ENCODE measurements at regions not wholly inside any gene's neighbourhood (a gene's known extent, or its start where the extent isn't known, plus 50 kb on each side); places are given as distances from the start of the nearest gene placed in this dataset.
"Not testable (repeated sequence)": the region's sequence is repeated elsewhere in the genome, so short reads cannot be mapped to it uniquely, and the experiment has no call there.

GRCh38 chr14:83923842-83924241 is 1606.1 kb upstream of the FLRT2 start:
- Mint-ChIP-seq H3K4me3 (no peak overlapping the region), H3K27me3 (no peaks in the 10 kb centered on the region), H3K36me3 (ENCODE audit: low read depth) (no peaks in the 10 kb centered on the region), H3K9me3 (peaks cover 20% of the 10 kb centered on the region), H3K27ac (no peak overlapping the region), H3K4me1 (ENCODE audit: low read depth) (no peaks in the 10 kb centered on the region)

GRCh38 chr14:83924259-83924658 is 1605.7 kb upstream of the FLRT2 start:
- Mint-ChIP-seq H3K4me1 (ENCODE audit: low read depth) (no peaks in the 10 kb centered on the region), H3K4me3 (no peak overlapping the region), H3K36me3 (ENCODE audit: low read depth) (no peaks in the 10 kb centered on the region), H3K9me3 (peaks cover 20% of the 10 kb centered on the region), H3K27ac (no peak overlapping the region), H3K27me3 (no peaks in the 10 kb centered on the region)

DNA sequence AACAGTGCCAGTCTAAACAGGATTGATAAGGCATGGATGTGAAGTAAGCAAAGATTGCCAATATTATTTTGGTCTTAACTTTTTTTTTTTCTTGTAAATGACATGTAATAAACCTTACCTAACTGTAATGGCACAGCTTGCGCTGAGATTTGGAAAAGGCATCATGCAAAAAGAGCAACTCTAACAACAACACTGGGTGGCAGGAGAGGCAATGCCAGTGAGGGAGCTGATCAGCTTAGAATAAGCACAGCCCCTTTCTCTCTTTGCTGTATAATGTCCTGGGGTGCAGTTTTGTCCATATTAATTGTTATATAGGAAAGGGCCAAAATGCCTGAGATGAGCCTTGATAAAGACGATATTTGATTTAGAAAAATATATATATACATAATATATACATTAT is 1589.7 kb upstream of the FLRT2 start:
- Mint-ChIP-seq H3K27me3 (no peaks in the 10 kb centered on the region), H3K9me3 (peaks cover 24% of the 10 kb centered on the region), H3K4me3 (no peak overlapping the region), H3K27ac (no peak overlapping the region), H3K36me3 (ENCODE audit: low read depth) (no peaks in the 10 kb centered on the region), H3K4me1 (ENCODE audit: low read depth) (no peaks in the 10 kb centered on the region)

- Mint-ChIP-seq H3K4me3 (no peak overlapping the region), H3K36me3 (ENCODE audit: low read depth) (no peaks in the 10 kb centered on the region), H3K27ac (no peak overlapping the region), H3K4me1 (ENCODE audit: low read depth) (no peaks in the 10 kb centered on the region), H3K27me3 (no peaks in the 10 kb centered on the region), H3K9me3 (peaks cover 17% of the 10 kb centered on the region)
Observed at GRCh38 chr14:83958359-83958758, 1571.6 kb upstream of the FLRT2 start.

DNA sequence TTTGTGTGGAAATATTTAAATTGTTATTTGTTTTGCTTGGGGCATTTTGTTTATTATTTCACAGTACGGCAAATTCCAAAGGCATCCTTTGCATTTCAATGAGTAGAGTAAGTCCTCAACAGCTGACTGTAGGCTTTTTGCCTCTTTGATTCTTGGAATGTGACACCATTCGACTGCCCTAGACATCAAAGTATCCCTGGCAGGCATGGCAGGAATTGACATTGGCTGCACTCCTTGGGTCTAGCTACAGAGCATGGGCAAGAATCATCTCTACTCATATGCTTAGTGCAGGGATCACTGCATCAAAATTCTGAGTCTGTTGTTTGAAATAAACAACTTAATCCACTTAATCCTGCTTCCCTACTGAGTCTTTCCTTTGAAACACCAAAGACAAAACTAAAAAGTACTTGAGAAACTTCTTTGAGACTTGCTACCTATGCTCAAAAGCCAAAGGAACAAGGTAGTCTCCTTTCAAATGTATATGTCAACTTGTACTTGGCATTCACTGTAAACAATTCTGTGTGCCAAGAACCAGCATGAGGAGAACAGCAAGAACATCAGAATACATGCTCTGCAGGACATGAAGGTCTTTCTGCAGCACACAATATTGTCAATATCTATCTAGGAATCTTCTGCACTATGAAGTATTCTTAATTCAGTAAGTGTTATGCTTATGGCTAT is 1569.0 kb upstream of the FLRT2 start:
- Mint-ChIP-seq H3K4me1 (ENCODE audit: low read depth) (no peaks in the 10 kb centered on the region), H3K36me3 (ENCODE audit: low read depth) (no peaks in the 10 kb centered on the region), H3K4me3 (no peak overlapping the region), H3K9me3 (peaks cover 11% of the 10 kb centered on the region), H3K27ac (no peak overlapping the region), H3K27me3 (no peaks in the 10 kb centered on the region)

DNA sequence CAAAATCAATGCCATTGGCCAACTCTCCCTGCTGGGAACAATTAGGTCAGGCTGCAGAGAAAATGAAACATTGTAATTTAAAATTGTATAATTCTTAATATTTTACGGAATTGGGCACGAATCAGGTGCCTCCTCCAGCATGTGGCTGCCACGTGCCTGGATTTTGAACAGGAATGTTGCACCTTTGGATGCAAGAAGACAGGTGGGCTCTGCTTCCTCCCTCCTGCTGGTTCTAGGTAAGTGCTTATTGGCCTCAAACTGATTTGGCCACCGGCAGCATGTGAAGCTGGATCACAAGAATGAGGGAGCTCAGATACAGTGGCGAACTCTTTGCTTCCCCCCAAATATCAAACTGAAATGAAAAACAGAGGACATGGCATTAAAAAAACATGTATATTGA is 1559.9 kb upstream of the FLRT2 start:
- Mint-ChIP-seq H3K4me3 (no peak overlapping the region), H3K27ac (no peak overlapping the region), H3K36me3 (ENCODE audit: low read depth) (no peaks in the 10 kb centered on the region)

DNA sequence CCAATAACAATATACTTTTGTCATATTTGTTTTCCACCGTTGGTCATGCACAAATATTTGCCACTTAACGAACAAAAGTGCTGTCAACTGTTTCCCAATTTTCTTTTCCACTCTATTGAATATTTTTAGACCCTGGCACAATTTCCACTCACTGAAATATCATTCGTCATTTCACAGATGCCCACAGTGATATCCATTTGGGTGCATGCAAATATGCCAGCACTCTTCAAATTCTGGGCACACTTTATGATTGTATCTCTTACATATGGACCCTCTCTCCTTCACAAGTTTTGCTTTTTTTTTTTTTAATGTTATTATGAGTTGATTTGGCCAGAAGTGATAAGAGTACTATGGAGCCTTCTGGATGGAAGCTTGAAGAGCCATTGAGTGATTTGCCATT is 1557.3 kb upstream of the FLRT2 start:
- Mint-ChIP-seq H3K27me3 (no peaks in the 10 kb centered on the region), H3K4me1 (ENCODE audit: low read depth) (no peaks in the 10 kb centered on the region), H3K9me3 (peaks cover 12% of the 10 kb centered on the region), H3K4me3 (no peak overlapping the region), H3K27ac (no peak overlapping the region), H3K36me3 (ENCODE audit: low read depth) (no peaks in the 10 kb centered on the region)

More for the DNA sequence above, 1559.9 kb upstream of the FLRT2 start:
- no peaks in the 10 kb centered on the region for H3K4me1 Mint-ChIP-seq (ENCODE audit: low read depth)
- H3K27me3 Mint-ChIP-seq: no peaks in the 10 kb centered on the region
- H3K9me3 Mint-ChIP-seq: peaks cover 8% of the 10 kb centered on the region

DNA sequence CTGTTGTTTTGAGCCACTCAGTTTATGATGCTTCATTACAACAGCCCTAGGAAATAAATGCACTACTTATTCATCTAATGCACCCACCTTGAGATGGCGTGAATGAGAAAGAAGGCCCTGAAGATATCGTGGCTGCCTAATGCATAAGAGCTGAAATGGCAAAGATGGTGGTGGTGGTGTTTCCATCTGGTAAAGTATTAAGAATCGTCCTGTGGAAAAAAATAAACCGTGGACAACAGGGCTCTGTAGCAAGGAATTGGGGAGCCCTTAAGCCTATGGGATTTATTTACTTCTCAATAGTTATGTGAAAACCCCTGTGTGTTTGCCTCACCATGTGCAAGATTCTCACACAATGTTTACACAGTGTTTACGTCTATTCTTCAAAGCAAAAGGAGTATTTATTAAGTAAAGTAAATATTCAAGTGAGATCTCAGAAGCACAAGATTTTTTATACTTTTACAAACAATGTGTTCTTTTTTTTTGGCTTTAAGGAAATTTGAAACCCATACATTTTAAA is 1555.2 kb upstream of the FLRT2 start:
- H3K36me3 Mint-ChIP-seq (ENCODE audit: low read depth): no peaks in the 10 kb centered on the region
- no peak overlapping the region for H3K4me3 Mint-ChIP-seq
- H3K27ac Mint-ChIP-seq: no peak overlapping the region
- no peaks in the 10 kb centered on the region for H3K4me1 Mint-ChIP-seq (ENCODE audit: low read depth)
- no peaks in the 10 kb centered on the region for H3K27me3 Mint-ChIP-seq
- peaks cover 10% of the 10 kb centered on the region for H3K9me3 Mint-ChIP-seq

GRCh38 chr14:83975435-83975834 is 1554.5 kb upstream of the FLRT2 start:
- Mint-ChIP-seq H3K4me1 (ENCODE audit: low read depth) (no peaks in the 10 kb centered on the region), H3K27me3 (no peaks in the 10 kb centered on the region), H3K9me3 (peaks cover 11% of the 10 kb centered on the region), H3K4me3 (no peak overlapping the region), H3K27ac (no peak overlapping the region), H3K36me3 (ENCODE audit: low read depth) (no peaks in the 10 kb centered on the region)

DNA sequence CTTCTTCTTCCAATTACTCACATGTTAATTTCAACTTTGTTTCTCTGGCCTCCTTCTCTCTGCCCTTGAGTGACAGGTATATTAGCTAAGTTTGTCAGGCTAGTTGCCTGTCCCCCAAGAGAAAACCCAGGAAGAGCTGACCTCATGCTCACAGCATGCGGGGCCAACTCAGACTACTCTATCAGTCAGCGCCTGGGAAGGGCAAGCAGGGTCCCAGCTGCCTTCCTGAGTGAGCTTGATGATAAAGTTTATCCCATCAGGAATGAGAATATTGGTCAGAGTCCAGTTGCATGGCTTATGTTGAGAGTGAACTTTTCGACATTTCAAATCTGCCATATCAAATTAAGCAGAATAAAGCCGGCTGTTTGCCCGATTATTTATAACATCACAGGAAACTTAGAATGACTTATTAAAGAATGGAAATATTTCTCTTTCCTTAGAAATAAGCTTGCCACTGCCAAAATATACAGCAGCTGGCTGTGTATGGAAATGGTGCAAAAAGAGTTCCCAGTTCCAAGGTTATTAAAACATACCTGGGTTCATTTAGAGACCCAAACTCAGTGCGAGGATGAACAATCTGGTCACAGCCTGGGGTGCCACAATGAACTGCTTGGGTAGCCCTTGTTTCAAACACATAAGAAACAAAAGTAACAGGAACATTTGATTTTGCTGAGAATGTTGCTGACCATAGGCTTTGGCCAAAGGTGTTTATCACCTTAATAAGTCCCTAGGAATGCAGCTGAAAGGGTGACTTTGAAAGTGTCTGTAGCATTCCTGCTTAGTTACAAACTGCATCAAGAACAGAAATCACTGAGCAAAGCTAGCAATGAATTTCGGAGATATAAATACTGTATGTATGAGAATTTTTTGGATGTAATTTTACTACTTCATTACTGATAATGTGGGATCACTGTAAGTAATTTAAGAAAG is 1553.8 kb upstream of the FLRT2 start:
- Mint-ChIP-seq H3K27ac (no peak overlapping the region), H3K36me3 (ENCODE audit: low read depth) (no peaks in the 10 kb centered on the region), H3K4me1 (ENCODE audit: low read depth) (no peaks in the 10 kb centered on the region), H3K27me3 (no peaks in the 10 kb centered on the region), H3K4me3 (no peak overlapping the region), H3K9me3 (peaks cover 10% of the 10 kb centered on the region)

DNA sequence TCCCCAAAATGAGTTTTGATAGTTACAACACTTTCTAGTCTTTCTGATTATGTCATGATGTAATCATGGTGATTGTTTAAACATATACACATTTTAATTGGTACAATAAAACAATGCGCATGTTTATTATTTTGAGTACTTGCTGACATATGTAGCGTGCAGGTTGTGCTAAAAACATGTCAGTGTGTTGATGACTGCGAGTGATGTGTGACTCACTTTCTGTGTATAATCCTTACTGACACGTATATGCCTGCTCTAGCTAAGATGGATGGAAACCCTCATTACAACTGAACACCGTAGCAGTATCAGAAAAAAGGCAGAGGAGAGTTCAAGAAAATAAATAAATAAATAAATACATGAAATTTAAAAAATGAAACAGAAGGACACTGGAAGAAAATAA is 1552.4 kb upstream of the FLRT2 start:
- Mint-ChIP-seq H3K27ac (no peak overlapping the region), H3K9me3 (peaks cover 10% of the 10 kb centered on the region), H3K4me3 (no peak overlapping the region), H3K27me3 (no peaks in the 10 kb centered on the region), H3K36me3 (ENCODE audit: low read depth) (no peaks in the 10 kb centered on the region), H3K4me1 (ENCODE audit: low read depth) (no peaks in the 10 kb centered on the region)

GRCh38 chr14:83981676-83982258 is 1548.2 kb upstream of the FLRT2 start:
- H3K4me3 Mint-ChIP-seq; H3K27me3 Mint-ChIP-seq; H3K27ac Mint-ChIP-seq; H3K36me3 Mint-ChIP-seq (ENCODE audit: low read depth); H3K4me1 Mint-ChIP-seq (ENCODE audit: low read depth): not testable (repeated sequence)
- H3K9me3 Mint-ChIP-seq: peaks cover 18% of the 10 kb centered on the region

DNA sequence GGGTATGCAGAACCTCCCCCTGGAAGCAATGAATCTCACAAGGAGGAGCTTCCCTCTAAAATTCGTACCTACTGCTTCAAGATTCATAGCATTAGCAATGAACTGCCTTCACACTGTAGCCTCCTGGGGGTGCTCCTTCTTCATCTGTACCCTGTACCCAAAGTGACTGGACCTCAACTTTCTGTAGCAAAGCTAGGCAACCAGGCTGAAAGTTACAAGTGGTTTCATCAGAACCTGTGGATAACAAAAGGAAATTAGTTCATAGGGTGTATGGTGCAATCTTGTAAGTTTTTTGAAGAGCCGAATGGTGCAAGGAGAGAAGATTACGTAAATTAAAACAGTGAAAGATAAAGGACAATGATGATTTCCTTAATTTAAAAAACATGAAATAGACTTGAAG is 1541.7 kb upstream of the FLRT2 start:
- H3K36me3 Mint-ChIP-seq (ENCODE audit: low read depth): no peaks in the 10 kb centered on the region
- no peaks in the 10 kb centered on the region for H3K4me1 Mint-ChIP-seq (ENCODE audit: low read depth)
- no peak overlapping the region for H3K4me3 Mint-ChIP-seq
- H3K27ac Mint-ChIP-seq: no peak overlapping the region
- no peaks in the 10 kb centered on the region for H3K27me3 Mint-ChIP-seq
- H3K9me3 Mint-ChIP-seq: peaks cover 17% of the 10 kb centered on the region

- no peak overlapping the region for H3K4me3 Mint-ChIP-seq
- no peaks in the 10 kb centered on the region for H3K4me1 Mint-ChIP-seq (ENCODE audit: low read depth)
- H3K27me3 Mint-ChIP-seq: no peaks in the 10 kb centered on the region
- H3K27ac Mint-ChIP-seq: no peak overlapping the region
- no peaks in the 10 kb centered on the region for H3K36me3 Mint-ChIP-seq (ENCODE audit: low read depth)
- peaks cover 13% of the 10 kb centered on the region for H3K9me3 Mint-ChIP-seq
Observed at GRCh38 chr14:83991666-83992065, 1538.3 kb upstream of the FLRT2 start.

DNA sequence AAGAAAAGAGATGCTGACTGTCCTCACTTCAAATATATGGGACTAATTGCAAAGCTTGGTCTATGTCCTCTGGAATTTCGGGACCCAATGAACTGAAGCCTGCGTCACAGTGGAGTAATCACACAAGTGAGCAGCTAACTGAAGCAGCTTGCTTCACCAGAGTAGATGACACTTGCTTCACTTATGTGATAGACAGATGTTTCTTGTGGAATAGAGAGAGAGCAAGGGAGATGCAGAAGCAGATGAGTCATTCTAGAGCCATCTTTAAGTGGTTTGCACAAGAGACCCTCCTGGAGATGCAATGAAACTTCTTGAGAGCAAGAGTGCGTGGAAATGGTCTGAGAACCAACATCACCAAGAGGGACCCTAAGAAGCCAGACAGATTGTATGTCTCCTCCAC is 1537.1 kb upstream of the FLRT2 start:
- Mint-ChIP-seq H3K27ac (no peak overlapping the region), H3K4me1 (ENCODE audit: low read depth) (no peaks in the 10 kb centered on the region), H3K9me3 (peaks cover 13% of the 10 kb centered on the region), H3K27me3 (no peaks in the 10 kb centered on the region), H3K4me3 (no peak overlapping the region), H3K36me3 (ENCODE audit: low read depth) (no peaks in the 10 kb centered on the region)

Data from stimulated activated naive CD8-positive, alpha-beta T cell treated with anti-CD3 and anti-CD28 coated beads, Interleukin-15, Interleukin-2, amounts not matched to agents 100 ng/mL and 50 ng/mL, for 24 hours (primary cell).